Left hindlimb (tissue), 1 donor: ENCODE measurements at regions not wholly inside any gene's neighbourhood (a gene's known extent, or its start where the extent isn't known, plus 50 kb on each side); places are given as distances from the start of the nearest gene placed in this dataset.
"Not testable (repeated sequence)": the region's sequence is repeated elsewhere in the genome, so short reads cannot be mapped to it uniquely, and the experiment has no call there.

Experiments used
- DNase-seq: peaks from one replicate; pipeline ENCODE4 v3.0.0-alpha.2; 2018

GRCh38 chr1:192862271-192862670 is 53.4 kb downstream of the RGS2 start:
- DNase-seq: no peak

GRCh38 chr1:192866241-192866868 is 57.5 kb downstream of the RGS2 start:
- no peak for DNase-seq

GRCh38 chr1:192867180-192867579 is 58.3 kb downstream of the RGS2 start:
- DNase-seq: no peak

- DNase-seq: no peak
Observed at GRCh38 chr1:192869308-192869940, 60.6 kb downstream of the RGS2 start.

- no peak for DNase-seq
Observed at GRCh38 chr1:192872010-192872409, 63.2 kb downstream of the RGS2 start.

GRCh38 chr1:192873836-192874235 is 65.0 kb downstream of the RGS2 start:
- no peak for DNase-seq

GRCh38 chr1:192876633-192877032 is 67.8 kb downstream of the RGS2 start:
- no peak for DNase-seq

- no peak for DNase-seq
Observed at GRCh38 chr1:192877283-192877886, 68.5 kb downstream of the RGS2 start.

GRCh38 chr1:192878249-192878648 is 69.4 kb downstream of the RGS2 start:
- peak; percentile 29 for DNase-seq

- no peak for DNase-seq
Observed at GRCh38 chr1:192879406-192879805, 70.6 kb downstream of the RGS2 start.

GRCh38 chr1:192880231-192880630 is 71.4 kb downstream of the RGS2 start:
- no peak for DNase-seq

- DNase-seq: no peak
Observed at GRCh38 chr1:192884241-192884640, 75.4 kb downstream of the RGS2 start.

- not testable (repeated sequence) for DNase-seq
Observed at GRCh38 chr1:192885387-192885786, 76.5 kb downstream of the RGS2 start.

- DNase-seq: no peak
Observed at GRCh38 chr1:192887426-192887825, 78.6 kb downstream of the RGS2 start.

GRCh38 chr1:192888574-192888973 is 79.7 kb downstream of the RGS2 start:
- DNase-seq: no peak

GRCh38 chr1:192889082-192889481 is 80.2 kb downstream of the RGS2 start:
- DNase-seq: no peak

- DNase-seq: no peak
Observed at GRCh38 chr1:192890134-192890533, 81.3 kb downstream of the RGS2 start.

- no peak for DNase-seq
Observed at GRCh38 chr1:192892934-192893333, 84.1 kb downstream of the RGS2 start.

GRCh38 chr1:192895487-192895886 is 86.6 kb downstream of the RGS2 start:
- DNase-seq: not testable (repeated sequence)

GRCh38 chr1:192896376-192896775 is 87.5 kb downstream of the RGS2 start:
- no peak for DNase-seq

- DNase-seq: no peak
Observed at GRCh38 chr1:192901500-192901899, 92.7 kb downstream of the RGS2 start.

GRCh38 chr1:192903142-192903541 is 94.3 kb downstream of the RGS2 start:
- peak; percentile 60 for DNase-seq

- no peak for DNase-seq
Observed at GRCh38 chr1:192904438-192904895, 95.6 kb downstream of the RGS2 start.

- no peak for DNase-seq
Observed at GRCh38 chr1:192905049-192905448, 96.2 kb downstream of the RGS2 start.
